ENCODE measurements at regions not wholly inside any gene's neighbourhood (a gene's known extent, or its start where the extent isn't known, plus 50 kb on each side); places are given as distances from the start of the nearest gene placed in this dataset.

- TF ChIP-seq CTCF (IDR thresholded peaks at IDR 0.05) (no peak), POLR2A (IDR thresholded peaks at IDR 0.05) (no peak), EP300 (IDR thresholded peaks at IDR 0.05) (no peak)
Measured at GRCh38 chr5:67752357-67752708, 463.2 kb upstream of the PIK3R1 start.

All from tibial nerve (tissue), 4 donors.